GM12878 (cell line): ENCODE measurements at regions not wholly inside any gene's neighbourhood (a gene's known extent, or its start where the extent isn't known, plus 50 kb on each side); places are given as distances from the start of the nearest gene placed in this dataset.

Experiments used
- ATAC-seq: fragments of 200-7000 bp; cut with Tn5 transposase; 3 replicates; pipeline ENCODE4 v1.9.1; 2020; ENCODE audit warnings: mild to moderate bottlenecking, moderate library complexity
- BruUV-seq: library from RNA; stranded (reverse); fragments of 400-500 nt; replicated peaks from 2 replicates; lab custom pipeline; 2021; lab: Mats Ljungman, UMichigan
- CTCF ChIA-PET: fragments of 300-600 bp; sonication (Branson Sonifier 250); formaldehyde crosslinking; extraction: SDS; loops from one replicate; lab custom pipeline; 2021; ENCODE audit warnings: inconsistent platforms; lab: Yijun Ruan, JAX
- POLR2A ChIA-PET: fragments of 350-600 bp; formaldehyde crosslinking; extraction: SDS; loops from one replicate; lab custom pipeline; 2021; ENCODE audit warnings: inconsistent platforms; lab: Charles Lee
- RAD21 ChIA-PET: fragments of 300-600 bp; sonication (Branson Sonifier 250); formaldehyde crosslinking; loops from one replicate; lab custom pipeline; 2023; ENCODE audit warnings: antibody characterized with exemption; ENCODE audit not compliant: unreplicated experiment; lab: Charles Lee
- SMC1A ChIA-PET: fragments of 300-600 bp; sonication (Branson Sonifier 250); formaldehyde crosslinking; loops from one replicate; lab custom pipeline; 2023; ENCODE audit not compliant: unreplicated experiment, uncharacterized antibody; lab: Charles Lee
- DNase-seq: peaks from one replicate; pipeline ENCODE4 v3.0.0-alpha.2; 2011; ENCODE audit warnings: low read depth, low spot score
- FAIRE-seq: peaks from 3 replicates; lab custom pipeline; 2011; peaks lifted over from hg19 to GRCh38; lab: Jason Lieb, UNC
- H2AFZ ChIP-seq: 2 replicates; pipeline ENCODE4 v1.6.0; 2011; ENCODE audit warnings: low read depth, low read length, control low read depth; ENCODE audit not compliant: control insufficient read depth
- H3K27ac ChIP-seq: 2 replicates; pipeline ENCODE4 v1.5.1; 2011; ENCODE audit warnings: control low read depth; ENCODE audit not compliant: control insufficient read depth, insufficient read depth
- H3K27me3 ChIP-seq, 2 experiments: replicated peaks in 1 of 2; 2 replicates each; pipeline versions ENCODE4 v1.6.0 to v1.6.1; 2011; ENCODE audit warnings: low read length in 1 of 2; ENCODE audit not compliant: control insufficient read depth in 2 of 2, insufficient read depth in 2 of 2
- H3K36me3 ChIP-seq, 2 experiments: 2 replicates each; pipeline ENCODE4 v1.5.1; 2011; ENCODE audit warnings: low read length in 1 of 2; ENCODE audit not compliant: control insufficient read depth in 2 of 2, insufficient read depth in 2 of 2
- H3K4me1 ChIP-seq: 2 replicates; pipeline ENCODE4 v1.6.1; 2011; ENCODE audit warnings: mild to moderate bottlenecking, low read length, moderate library complexity, mixed read lengths; ENCODE audit not compliant: control insufficient read depth, insufficient read depth
- H3K4me2 ChIP-seq: 2 replicates; pipeline ENCODE4 v1.6.0; 2011; ENCODE audit warnings: control low read depth; ENCODE audit not compliant: control insufficient read depth, insufficient read depth
- H3K4me3 ChIP-seq: fragments of 200-600 bp; sonication (generic); 2 replicates; pipeline ENCODE4 v1.5.1; 2016
- H3K79me2 ChIP-seq: 2 replicates; pipeline ENCODE4 v1.6.0; 2011; ENCODE audit warnings: low read length; ENCODE audit not compliant: control insufficient read depth, insufficient read depth
- H3K9ac ChIP-seq: 2 replicates; pipeline ENCODE4 v1.8.0; 2011; ENCODE audit warnings: low read length, control low read depth, mixed read lengths; ENCODE audit not compliant: control insufficient read depth, insufficient read depth
- H3K9me3 ChIP-seq: replicated peaks from 3 replicates; pipeline ENCODE4 v1.5.1; 2011; ENCODE audit warnings: mild to moderate bottlenecking, low read length; ENCODE audit not compliant: control insufficient read depth, insufficient read depth
- H4K20me1 ChIP-seq: 2 replicates; pipeline ENCODE4 v1.6.0; 2011; ENCODE audit not compliant: control insufficient read depth, insufficient read depth
- BHLHE40 ChIP-seq, 2 experiments: fragments of 450-650 bp in 1 of 2; IDR thresholded peaks; 2 replicates each; pipeline ENCODE4 v1.6.1; 2011 to 2017; ENCODE audit warnings: low read depth in 2 of 2, borderline replicate concordance in 1 of 2, improper control_type of control experiment in 1 of 2, low read length in 1 of 2, mild to moderate bottlenecking in 1 of 2
- CBX3 ChIP-seq: fragments of 200-600 bp; sonication (generic); IDR thresholded peaks from 2 replicates; pipeline ENCODE4 v1.6.1; 2016; ENCODE audit warnings: low read depth, borderline replicate concordance
- DPF2 ChIP-seq: fragments of 450-650 bp; IDR thresholded peaks from 2 replicates; pipeline ENCODE4 v1.6.1; 2017; ENCODE audit warnings: mild to moderate bottlenecking
- EP300 ChIP-seq, 2 experiments: fragments of 150-350 bp in 1 of 2; IDR thresholded peaks; 2 replicates each; pipeline ENCODE4 v1.6.1; 2011 to 2012; ENCODE audit warnings: low read depth in 2 of 2, low read length in 2 of 2, borderline replicate concordance in 1 of 2, improper control_type of control experiment in 1 of 2, inconsistent platforms in 1 of 2; ENCODE audit not compliant: control insufficient read depth in 1 of 2
- ETV6 ChIP-seq, 2 experiments: fragments of 450-650 bp in 1 of 2; IDR thresholded peaks in 1 of 2; conservative IDR thresholded peaks in 1 of 2; 2 replicates each; pipeline ENCODE4 v1.6.1; 2014; ENCODE audit warnings: antibody characterized with exemption in 1 of 2, borderline replicate concordance in 1 of 2, low read depth in 1 of 2, mild to moderate bottlenecking in 1 of 2, moderate library complexity in 1 of 2
- FOXK2 ChIP-seq: fragments of 450-650 bp; IDR thresholded peaks from 2 replicates; pipeline ENCODE4 v1.6.1; 2017; ENCODE audit warnings: mild to moderate bottlenecking, moderate library complexity
- HCFC1 ChIP-seq: fragments of 150-350 bp; IDR thresholded peaks from 2 replicates; pipeline ENCODE4 v1.6.1; 2014; ENCODE audit warnings: low read length
- RAD51 ChIP-seq: fragments of 450-650 bp; IDR thresholded peaks from 2 replicates; pipeline ENCODE4 v1.6.1; 2016; ENCODE audit warnings: moderate library complexity, mild to moderate bottlenecking, inconsistent platforms
- RB1 ChIP-seq: fragments of 450-650 bp; formaldehyde crosslinking; IDR thresholded peaks from 2 replicates; pipeline ENCODE4 v1.6.1; 2017; ENCODE audit warnings: mild to moderate bottlenecking, borderline replicate concordance
- TARDBP ChIP-seq: IDR thresholded peaks from 2 replicates; pipeline ENCODE4 v1.6.1; 2016; ENCODE audit warnings: borderline replicate concordance
- USF1 ChIP-seq: IDR thresholded peaks from 2 replicates; pipeline ENCODE4 v1.6.1; 2011; ENCODE audit warnings: borderline replicate concordance, low read depth, mild to moderate bottlenecking, moderate library complexity, mixed read lengths, low read length; ENCODE audit not compliant: insufficient read depth; ENCODE audit errors: extremely low read length
- WGBS: methylation state at CpG from one replicate; pipeline ENCODE4 v1.1.6; 2016; ENCODE audit warnings: low lambda C conversion rate; ENCODE audit not compliant: insufficient replicate concordance, insufficient coverage; ENCODE audit errors: missing lambda C conversion rate; 5-methylcytosine and 5-hydroxymethylcytosine counted together
- in situ Hi-C: fragments of 300-500 bp; cut with MboI; formaldehyde crosslinking; loops from 9 replicates; pipeline ENCODE4 v1.14.3; 2018; ENCODE audit warnings: mixed read lengths
- intact Hi-C: fragments of 100-400 bp; cut with micrococcal nuclease; formaldehyde crosslinking; loops from one replicate; pipeline ENCODE4 v1.14.2; 2022; ENCODE audit not compliant: unreplicated experiment
- TF ChIP-seq, protein P1 (sequence below): fragments of 450-650 bp; IDR thresholded peaks from 2 replicates; pipeline ENCODE4 v1.6.1; 2016; ENCODE audit warnings: mild to moderate bottlenecking

DNA sequence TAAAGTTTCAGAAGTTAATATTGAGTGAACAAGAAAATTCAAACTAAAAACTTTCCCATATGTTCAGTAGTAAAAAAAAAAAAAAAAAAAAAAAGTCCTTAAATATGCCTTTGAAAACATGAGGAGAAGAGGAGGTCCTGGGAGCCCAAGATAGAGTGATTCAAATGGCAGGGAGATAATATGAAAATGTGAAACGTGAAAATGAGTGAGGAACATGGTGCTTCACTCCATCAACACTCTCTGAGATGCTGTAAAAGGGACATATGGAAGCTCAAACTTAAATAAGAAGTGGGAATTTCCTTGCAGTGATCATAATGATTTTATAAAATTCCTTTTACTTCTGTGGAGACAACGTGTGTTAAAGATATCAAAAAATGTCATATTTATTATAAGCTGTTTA, 423.9 kb downstream of the PABPC4L start:
- SMC1A ChIA-PET = interaction anchor here (0.9 kb wide), 1 partner anchor 21 kb away, joined by 5 read pairs; no protein-coding TSS in a partner anchor
- WGBS = 0% methylated on average over 2 of the region's 2 CpGs
- Histone ChIP-seq H3K9ac (no peak overlapping the region), H3K36me3 (no peaks in the 10 kb centered on the region), H2AFZ (no peak overlapping the region), H3K4me1 (no peaks in the 10 kb centered on the region), H3K4me2 (no peak overlapping the region), H3K9me3 (no peaks in the 10 kb centered on the region), H3K79me2 (no peaks in the 10 kb centered on the region), H3K27ac (no peak overlapping the region), H4K20me1 (no peaks in the 10 kb centered on the region), H3K4me3 (no peak overlapping the region), H3K27me3 (no peaks in the 10 kb centered on the region)
- in situ Hi-C loops = no loop called here
- RAD21 ChIA-PET = no interaction called here
- FAIRE-seq (no peak), DNase-seq (no peak), ATAC-seq (no peak)
- intact Hi-C loops = no loop called here
- TF ChIP-seq ETV6 (conservative IDR thresholded peaks at IDR 0.05 in 1 of 2, IDR thresholded peaks at IDR 0.05 in 1 of 2; ENCODE audit: borderline replicate concordance in 1 of 2, low read depth in 1 of 2) (no peak), RAD51 (no peak), BHLHE40 (IDR thresholded peaks at IDR 0.05; ENCODE audit: borderline replicate concordance in 1 of 2, low read depth in 2 of 2, low read length in 1 of 2) (no peak), USF1 (no peak), EP300 (IDR thresholded peaks at IDR 0.05; ENCODE audit: borderline replicate concordance in 1 of 2, control insufficient read depth in 1 of 2, low read depth in 2 of 2, low read length in 2 of 2) (no peak), RB1 (no peak), FOXK2 (no peak), CBX3 (no peak), TARDBP (no peak), HCFC1 (no peak), DPF2 (no peak)
- TF ChIP-seq, protein P1, sequence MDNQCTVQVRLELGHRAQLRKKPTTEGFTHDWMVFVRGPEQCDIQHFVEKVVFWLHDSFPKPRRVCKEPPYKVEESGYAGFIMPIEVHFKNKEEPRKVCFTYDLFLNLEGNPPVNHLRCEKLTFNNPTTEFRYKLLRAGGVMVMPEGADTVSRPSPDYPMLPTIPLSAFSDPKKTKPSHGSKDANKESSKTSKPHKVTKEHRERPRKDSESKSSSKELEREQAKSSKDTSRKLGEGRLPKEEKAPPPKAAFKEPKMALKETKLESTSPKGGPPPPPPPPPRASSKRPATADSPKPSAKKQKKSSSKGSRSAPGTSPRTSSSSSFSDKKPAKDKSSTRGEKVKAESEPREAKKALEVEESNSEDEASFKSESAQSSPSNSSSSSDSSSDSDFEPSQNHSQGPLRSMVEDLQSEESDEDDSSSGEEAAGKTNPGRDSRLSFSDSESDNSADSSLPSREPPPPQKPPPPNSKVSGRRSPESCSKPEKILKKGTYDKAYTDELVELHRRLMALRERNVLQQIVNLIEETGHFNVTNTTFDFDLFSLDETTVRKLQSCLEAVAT = no peak
- BruUV-seq = no TSS peak
- POLR2A ChIA-PET = no interaction called here
- CTCF ChIA-PET = interaction anchor here (0.7 to 1.2 kb wide), 2 partner anchors 10 to 12 kb away, joined by 3 to 4 read pairs; no protein-coding TSS in a partner anchor
